Upper lobe of left lung (tissue), 4 donors: ENCODE measurements at regions not wholly inside any gene's neighbourhood (a gene's known extent, or its start where the extent isn't known, plus 50 kb on each side); places are given as distances from the start of the nearest gene placed in this dataset.

Source experiments
- CTCF ChIP-seq, 6 experiments: fragments of 450-650 bp in 4 of 6; fragments of 200-600 bp in 2 of 6; sonication (generic) in 2 of 6; IDR thresholded peaks; one replicate each; pipeline ENCODE4 v1.5.1; 2016 to 2019; ENCODE audit warnings: antibody characterized with exemption in 6 of 6
- EP300 ChIP-seq, 4 donors: sonication (generic); formaldehyde crosslinking; IDR thresholded peaks; one replicate each; pipeline ENCODE4 v1.5.1; 2017; ENCODE audit warnings: antibody characterized with exemption in 4 of 4, control low read depth in 2 of 4
- POLR2A ChIP-seq, 4 donors: fragments of 450-650 bp; IDR thresholded peaks; one replicate each; pipeline ENCODE4 v1.5.1; 2016 to 2017; ENCODE audit warnings: antibody characterized with exemption in 4 of 4, mild to moderate bottlenecking in 2 of 4
- POLR2AphosphoS5 ChIP-seq, 2 donors: sonication (generic); formaldehyde crosslinking; IDR thresholded peaks; one replicate each; pipeline ENCODE4 v1.5.1; 2017; ENCODE audit warnings: antibody characterized with exemption in 2 of 2

- TF ChIP-seq POLR2AphosphoS5 (IDR thresholded peaks at IDR 0.05), result no peak
- TF ChIP-seq POLR2A (IDR thresholded peaks at IDR 0.05), result no peak
- no peak for TF ChIP-seq CTCF (IDR thresholded peaks at IDR 0.05)
- TF ChIP-seq EP300 (IDR thresholded peaks at IDR 0.05), result no peak
Observed at GRCh38 chr3:81394651-81395524, 366.6 kb downstream of the GBE1 start.
